ENCODE measurements at regions not wholly inside any gene's neighbourhood (a gene's known extent, or its start where the extent isn't known, plus 50 kb on each side); places are given as distances from the start of the nearest gene placed in this dataset.

- DNase-seq = no peak
- WGBS, 2 donors = 62 to 75% methylated on average over 2 of the region's 2 CpGs
- Histone ChIP-seq H3K4me3 (replicated peaks in 1 of 3) (no peak overlapping the region), H3K9me3 (no peaks in the 10 kb centered on the region), H3K27me3 (no peaks in the 10 kb centered on the region), H3K4me1 (no peaks in the 10 kb centered on the region), H3K36me3 (no peaks in the 10 kb centered on the region), H3K27ac (no peak overlapping the region)
- TF ChIP-seq CTCF (IDR thresholded peaks at IDR 0.05) (no peak), POLR2A (IDR thresholded peaks at IDR 0.05) (no peak)
- intact Hi-C loops (cut with DNase I) = no loop called here
Observed at GRCh38 chr5:93311881-93312280, 269.1 kb downstream of the NR2F1-AS1 start.

- TF ChIP-seq CTCF (IDR thresholded peaks at IDR 0.05) = no peak
- TF ChIP-seq POLR2A (IDR thresholded peaks at IDR 0.05) = no peak
- Histone ChIP-seq H3K27me3 (no peaks in the 10 kb centered on the region), H3K9me3 (no peaks in the 10 kb centered on the region), H3K4me3 (replicated peaks in 1 of 3) (no peak overlapping the region), H3K36me3 (no peaks in the 10 kb centered on the region), H3K27ac (no peak overlapping the region), H3K4me1 (peaks cover 4 to 6% of the 10 kb centered on the region in 2 donors)
- no peak for DNase-seq
- intact Hi-C loops (cut with DNase I) = no loop called here
Observed at GRCh38 chr5:93307557-93307956, 273.5 kb downstream of the NR2F1-AS1 start.

GRCh38 chr5:93305984-93306383 is 275.0 kb downstream of the NR2F1-AS1 start:
- no peaks in the 10 kb centered on the region for H3K9me3 ChIP-seq
- H3K27me3 ChIP-seq = no peaks in the 10 kb centered on the region
- H3K4me3 ChIP-seq (replicated peaks in 1 of 3) = no peak overlapping the region
- peak overlapping the region in 2 of 3 donors; percentile 3 to 28 for H3K27ac ChIP-seq
- 16 to 22% methylated on average over 4 of the region's 4 CpGs for WGBS, 2 donors
- intact Hi-C loops (cut with DNase I) = no loop called here
- no peaks in the 10 kb centered on the region for H3K36me3 ChIP-seq
- peak in 1 of 2 donors; percentile 4 for TF ChIP-seq POLR2A (IDR thresholded peaks at IDR 0.05)
- TF ChIP-seq CTCF (IDR thresholded peaks at IDR 0.05) = no peak
- peak; percentile 83 to 84 for DNase-seq
- H3K4me1 ChIP-seq = peaks cover 4 to 6% of the 10 kb centered on the region in 2 donors

- no peak for DNase-seq
- WGBS, 2 donors = 71 to 81% methylated on average over 3 of the region's 3 CpGs
- Histone ChIP-seq H3K27me3 (no peaks in the 10 kb centered on the region), H3K4me3 (replicated peaks in 1 of 3) (no peak overlapping the region), H3K36me3 (no peaks in the 10 kb centered on the region), H3K27ac (no peak overlapping the region), H3K9me3 (no peaks in the 10 kb centered on the region), H3K4me1 (peaks cover 10 to 12% of the 10 kb centered on the region in 2 donors)
- intact Hi-C loops (cut with DNase I) = no loop called here
- TF ChIP-seq CTCF (IDR thresholded peaks at IDR 0.05) (no peak), POLR2A (IDR thresholded peaks at IDR 0.05) (no peak)
Observed at GRCh38 chr5:93304456-93305250, 276.4 kb downstream of the NR2F1-AS1 start.

- 87 to 95% methylated on average over 4 of the region's 4 CpGs for WGBS, 2 donors
- Histone ChIP-seq H3K4me3 (replicated peaks in 1 of 3) (no peak overlapping the region), H3K9me3 (no peaks in the 10 kb centered on the region), H3K27me3 (no peaks in the 10 kb centered on the region), H3K4me1 (peaks cover 15 to 17% of the 10 kb centered on the region in 2 donors), H3K36me3 (no peaks in the 10 kb centered on the region), H3K27ac (no peak overlapping the region)
- DNase-seq = no peak
- no peak for TF ChIP-seq POLR2A (IDR thresholded peaks at IDR 0.05)
- TF ChIP-seq CTCF (IDR thresholded peaks at IDR 0.05) = no peak
- intact Hi-C loops (cut with DNase I) = no loop called here
Observed at GRCh38 chr5:93303291-93303691, 277.7 kb downstream of the NR2F1-AS1 start.

Measured in thyroid gland (tissue), 4 donors.